Liver (tissue), 8 donors: ENCODE measurements at regions not wholly inside any gene's neighbourhood (a gene's known extent, or its start where the extent isn't known, plus 50 kb on each side); places are given as distances from the start of the nearest gene placed in this dataset.

Experiments
- DNase-seq: peaks from one replicate; pipeline ENCODE4 v3.0.0-alpha.2; 2017; ENCODE audit warnings: low spot score
- H3K27ac ChIP-seq, 2 donors: one replicate each; pipeline ENCODE4 v1.7.0; 2013; ENCODE audit warnings: inconsistent platforms in 2 of 2, low read length in 2 of 2, control low read depth in 1 of 2, low read depth in 1 of 2, mild to moderate bottlenecking in 1 of 2
- H3K27me3 ChIP-seq, 4 donors: one replicate each; pipeline versions ENCODE4 v1.6.1 to v1.7.0; 2013; ENCODE audit warnings: low read length in 3 of 4, inconsistent platforms in 1 of 4, mild to moderate bottlenecking in 1 of 4, moderate library complexity in 1 of 4; ENCODE audit not compliant: control insufficient read depth in 4 of 4, insufficient read depth in 4 of 4
- H3K36me3 ChIP-seq, 4 donors: one replicate each; pipeline versions ENCODE4 v1.6.1 to v1.7.0; 2013; ENCODE audit warnings: low read length in 3 of 4, mild to moderate bottlenecking in 3 of 4, low read depth in 1 of 4, moderate library complexity in 1 of 4; ENCODE audit not compliant: control insufficient read depth in 4 of 4, insufficient read depth in 3 of 4
- H3K4me1 ChIP-seq, 4 donors: one replicate each; pipeline versions ENCODE4 v1.6.1 to v1.7.0; 2013; ENCODE audit warnings: low read length in 3 of 4, mild to moderate bottlenecking in 3 of 4, moderate library complexity in 1 of 4; ENCODE audit not compliant: control insufficient read depth in 4 of 4, insufficient read depth in 4 of 4
- H3K4me3 ChIP-seq, 3 donors: one replicate each; pipeline versions ENCODE4 v1.6.1 to v1.7.0; 2013; ENCODE audit warnings: low read length in 3 of 3, control low read depth in 1 of 3, low read depth in 1 of 3, mild to moderate bottlenecking in 1 of 3
- H3K9ac ChIP-seq, 2 donors: one replicate each; pipeline ENCODE4 v1.7.0; 2013; ENCODE audit warnings: low read length in 2 of 2, mild to moderate bottlenecking in 2 of 2, moderate library complexity in 2 of 2, control low read depth in 1 of 2, low read depth in 1 of 2
- H3K9me3 ChIP-seq, 4 donors: one replicate each; pipeline versions ENCODE4 v1.6.1 to v1.7.0; 2013; ENCODE audit warnings: low read length in 3 of 4; ENCODE audit not compliant: control insufficient read depth in 4 of 4
- CTCF ChIP-seq: fragments of 150-350 bp; IDR thresholded peaks from 2 replicates; pipeline ENCODE4 v1.5.1; 2017; ENCODE audit warnings: improper control_type of control experiment, low read depth, low read length; ENCODE audit not compliant: missing input control
- EGR1 ChIP-seq, 2 donors: IDR thresholded peaks; 2 replicates each; pipeline ENCODE4 v1.6.1; 2016 to 2018; ENCODE audit warnings: antibody characterized with exemption in 2 of 2, low read depth in 2 of 2
- FOXA1 ChIP-seq: IDR thresholded peaks from 2 replicates; pipeline ENCODE4 v1.6.1; 2016; ENCODE audit warnings: antibody characterized with exemption
- GABPA ChIP-seq, 2 donors: IDR thresholded peaks in 1 of 2; conservative IDR thresholded peaks in 1 of 2; 2 replicates each; pipeline ENCODE4 v1.6.1; 2016; ENCODE audit warnings: antibody characterized with exemption in 2 of 2, mild to moderate bottlenecking in 1 of 2, moderate library complexity in 1 of 2
- HNF4A ChIP-seq, 2 donors: conservative IDR thresholded peaks; 2 replicates each; pipeline ENCODE4 v1.6.1; 2016; ENCODE audit warnings: antibody characterized with exemption in 2 of 2, mild to moderate bottlenecking in 2 of 2
- HNF4G ChIP-seq: IDR thresholded peaks from 2 replicates; pipeline ENCODE4 v1.6.1; 2016; ENCODE audit warnings: antibody characterized with exemption
- JUND ChIP-seq, 2 donors: IDR thresholded peaks; 2 replicates each; pipeline ENCODE4 v1.6.1; 2016; ENCODE audit warnings: antibody characterized with exemption in 2 of 2
- MAX ChIP-seq: IDR thresholded peaks from 2 replicates; pipeline ENCODE4 v1.6.1; 2016; ENCODE audit warnings: antibody characterized with exemption
- NR2F2 ChIP-seq: IDR thresholded peaks from 2 replicates; pipeline ENCODE4 v1.6.1; 2016; ENCODE audit warnings: antibody characterized with exemption
- RAD21 ChIP-seq, 2 donors: IDR thresholded peaks; 2 replicates each; pipeline ENCODE4 v1.6.1; 2016; ENCODE audit warnings: antibody characterized with exemption in 2 of 2, mild to moderate bottlenecking in 2 of 2
- REST ChIP-seq: IDR thresholded peaks from 2 replicates; pipeline ENCODE4 v1.6.1; 2016; ENCODE audit warnings: antibody characterized with exemption, mild to moderate bottlenecking
- RXRA ChIP-seq, 2 donors: IDR thresholded peaks; 2 replicates each; pipeline ENCODE4 v1.6.1; 2017 to 2018; ENCODE audit warnings: antibody characterized with exemption in 2 of 2, mild to moderate bottlenecking in 1 of 2
- SP1 ChIP-seq: IDR thresholded peaks from 2 replicates; pipeline ENCODE4 v1.6.1; 2018; ENCODE audit warnings: antibody characterized with exemption, mild to moderate bottlenecking
- TAF1 ChIP-seq: conservative IDR thresholded peaks from 2 replicates; pipeline ENCODE4 v1.6.1; 2016; ENCODE audit warnings: antibody characterized with exemption, mild to moderate bottlenecking
- YY1 ChIP-seq: IDR thresholded peaks from 2 replicates; pipeline ENCODE4 v1.6.1; 2016; ENCODE audit warnings: antibody characterized with exemption, mild to moderate bottlenecking
- ZBTB33 ChIP-seq: IDR thresholded peaks from 2 replicates; pipeline ENCODE4 v1.6.1; 2016; ENCODE audit warnings: antibody characterized with exemption
- WGBS: extraction: QIAGEN DNeasy Blood & Tissue Kit; methylation state at CpG from one replicate; pipeline ENCODE4 v1.1.7; 2013; 5-methylcytosine and 5-hydroxymethylcytosine counted together
- donor health status: healthy.
- donor health status: healthy.
- donor health status: healthy.
- donor health status: healthy.
- donor health status: healthy.

GRCh38 chr3:159881208-159881607, 107.4 kb upstream of the IL12A start (continued):
- no peak for TF ChIP-seq REST

GRCh38 chr3:159881828-159882309, 106.8 kb upstream of the IL12A start:
- Histone ChIP-seq H3K36me3 (no peaks in the 10 kb centered on the region), H3K4me1 (no peaks in the 10 kb centered on the region), H3K9ac (no peak overlapping the region), H3K4me3 (no peak overlapping the region), H3K9me3 (no peaks in the 10 kb centered on the region), H3K27me3 (no peaks in the 10 kb centered on the region), H3K27ac (no peak overlapping the region)
- 90% methylated on average over 7 of the region's 7 CpGs for WGBS
- DNase-seq = no peak
- no peak for TF ChIP-seq RAD21 (IDR thresholded peaks at IDR 0.05)
- TF ChIP-seq JUND (IDR thresholded peaks at IDR 0.05) = no peak
- no peak for TF ChIP-seq TAF1
- no peak for TF ChIP-seq EGR1 (IDR thresholded peaks at IDR 0.05; ENCODE audit: low read depth in 2 of 2)
- no peak for TF ChIP-seq NR2F2
- TF ChIP-seq ZBTB33 = no peak
- no peak for TF ChIP-seq REST
- no peak for TF ChIP-seq SP1
- no peak for TF ChIP-seq GABPA (IDR thresholded peaks at IDR 0.05 in 1 of 2, conservative IDR thresholded peaks at IDR 0.05 in 1 of 2)
- TF ChIP-seq RXRA (IDR thresholded peaks at IDR 0.05) = no peak
- no peak for TF ChIP-seq FOXA1
- no peak for TF ChIP-seq MAX
- TF ChIP-seq HNF4A (conservative IDR thresholded peaks at IDR 0.05) = no peak
- no peak for TF ChIP-seq HNF4G
- TF ChIP-seq CTCF = no peak
- no peak for TF ChIP-seq YY1
